Progenitor cell of endocrine pancreas (in vitro differentiated cells): ENCODE measurements at regions not wholly inside any gene's neighbourhood (a gene's known extent, or its start where the extent isn't known, plus 50 kb on each side); places are given as distances from the start of the nearest gene placed in this dataset.

Experiments used
- DNase-seq: peaks from one replicate; pipeline ENCODE4 v3.0.0; 2021; ENCODE audit warnings: low spot score; ENCODE audit not compliant: unreplicated experiment
- H3K27ac Mint-ChIP-seq: 2 replicates; pipeline ENCODE4 v1.8.0; 2021; ENCODE audit warnings: mild to moderate bottlenecking, moderate library complexity, mixed read lengths
- H3K27me3 Mint-ChIP-seq: 2 replicates; pipeline ENCODE4 v1.8.0; 2021; ENCODE audit warnings: mixed read lengths
- H3K36me3 Mint-ChIP-seq: 2 replicates; pipeline ENCODE4 v1.8.0; 2022; ENCODE audit warnings: mixed read lengths; ENCODE audit not compliant: insufficient read depth
- H3K4me1 Mint-ChIP-seq: 2 replicates; pipeline ENCODE4 v1.8.0; 2021; ENCODE audit warnings: low read depth, mixed read lengths
- H3K4me3 Mint-ChIP-seq: 2 replicates; pipeline ENCODE4 v1.8.0; 2021; ENCODE audit warnings: low read depth, mild to moderate bottlenecking, moderate library complexity, mixed read lengths
- H3K9me3 Mint-ChIP-seq: 2 replicates; pipeline ENCODE4 v1.8.0; 2021; ENCODE audit warnings: low read depth, mixed read lengths
- CTCF ChIP-seq: fragments of 200-600 bp; sonication (generic); IDR thresholded peaks from one replicate; pipeline ENCODE4 v1.5.0; 2021; ENCODE audit warnings: antibody characterized with exemption, mild to moderate bottlenecking; ENCODE audit not compliant: unreplicated experiment

- Mint-ChIP-seq H3K9me3 (no peaks in the 10 kb centered on the region), H3K27me3 (peaks cover 3% of the 10 kb centered on the region), H3K27ac (no peak overlapping the region), H3K4me3 (no peak overlapping the region), H3K4me1 (peaks cover 2% of the 10 kb centered on the region), H3K36me3 (no peaks in the 10 kb centered on the region)
- no peak for TF ChIP-seq CTCF
- DNase-seq, result no peak
Measured at GRCh38 chr15:26015516-26016075, 152.5 kb upstream of the ATP10A start.

GRCh38 chr15:26013981-26014380 is 150.9 kb upstream of the ATP10A start:
- Mint-ChIP-seq H3K9me3 (no peaks in the 10 kb centered on the region), H3K27ac (no peak overlapping the region), H3K27me3 (peaks cover 3% of the 10 kb centered on the region), H3K4me1 (no peaks in the 10 kb centered on the region), H3K36me3 (no peaks in the 10 kb centered on the region), H3K4me3 (no peak overlapping the region)
- no peak for TF ChIP-seq CTCF
- DNase-seq, result no peak

GRCh38 chr15:26011916-26012315 is 148.8 kb upstream of the ATP10A start:
- TF ChIP-seq CTCF, result no peak
- H3K36me3 Mint-ChIP-seq, result no peaks in the 10 kb centered on the region

GRCh38 chr15:26007151-26007550 is 144.0 kb upstream of the ATP10A start:
- DNase-seq, result no peak
- no peaks in the 10 kb centered on the region for H3K36me3 Mint-ChIP-seq
- H3K4me3 Mint-ChIP-seq, result no peak overlapping the region
- H3K27me3 Mint-ChIP-seq, result no peaks in the 10 kb centered on the region
- TF ChIP-seq CTCF, result no peak
- H3K9me3 Mint-ChIP-seq, result no peaks in the 10 kb centered on the region
- H3K4me1 Mint-ChIP-seq, result no peaks in the 10 kb centered on the region
- no peak overlapping the region for H3K27ac Mint-ChIP-seq

More at GRCh38 chr15:26011916-26012315, 148.8 kb upstream of the ATP10A start:
- DNase-seq, result no peak
- Mint-ChIP-seq H3K4me3 (no peak overlapping the region), H3K9me3 (no peaks in the 10 kb centered on the region), H3K27ac (no peak overlapping the region), H3K27me3 (peaks cover 3% of the 10 kb centered on the region), H3K4me1 (no peaks in the 10 kb centered on the region)

- no peak for TF ChIP-seq CTCF
- Mint-ChIP-seq H3K9me3 (peaks cover 3% of the 10 kb centered on the region), H3K27me3 (peaks cover 10% of the 10 kb centered on the region), H3K4me3 (no peak overlapping the region), H3K36me3 (no peaks in the 10 kb centered on the region), H3K4me1 (no peaks in the 10 kb centered on the region), H3K27ac (no peak overlapping the region)
- no peak for DNase-seq
Measured at GRCh38 chr15:26001201-26001600, 138.1 kb upstream of the ATP10A start.
